Ovary (tissue), 3 donors: ENCODE measurements at regions not wholly inside any gene's neighbourhood (a gene's known extent, or its start where the extent isn't known, plus 50 kb on each side); places are given as distances from the start of the nearest gene placed in this dataset.

ENCODE experiments used
- POLR2A ChIP-seq: fragments of 450-650 bp; IDR thresholded peaks from one replicate; pipeline ENCODE4 v1.6.1; 2017; ENCODE audit warnings: antibody characterized with exemption, mild to moderate bottlenecking, moderate library complexity
- TF ChIP-seq, protein P1 (sequence below), 3 donors: fragments of 450-650 bp in 2 of 3; fragments of 200-600 bp in 1 of 3; IDR thresholded peaks; one replicate each; pipeline versions ENCODE4 v1.5.1 to v1.8.0; 2016 to 2022; ENCODE audit warnings: antibody characterized with exemption in 3 of 3, mild to moderate bottlenecking in 1 of 3
- donor health status: DM: no; HTN: no; CAD: no.

DNA sequence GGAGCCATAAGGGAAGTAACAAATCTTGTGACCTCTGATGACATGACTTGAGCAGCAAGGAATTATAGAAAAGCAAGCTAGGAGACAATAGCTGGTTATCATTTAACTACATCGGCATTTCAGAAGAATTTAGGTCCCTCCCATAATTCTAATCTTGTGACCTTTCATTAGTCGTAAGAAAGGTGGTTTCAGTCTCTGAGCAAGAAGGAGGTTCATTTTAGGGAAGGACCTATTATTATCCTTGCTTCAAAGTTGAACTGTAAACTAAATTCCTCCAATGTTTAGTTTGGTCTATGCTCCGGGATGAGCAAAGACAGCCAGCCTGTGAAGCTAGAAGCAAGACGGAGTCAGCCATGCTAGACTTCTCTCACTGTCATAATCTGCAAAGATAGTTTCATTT lies 159.6 kb downstream of the SLC16A9 start:
- no peak for TF ChIP-seq POLR2A
- TF ChIP-seq, protein P1, sequence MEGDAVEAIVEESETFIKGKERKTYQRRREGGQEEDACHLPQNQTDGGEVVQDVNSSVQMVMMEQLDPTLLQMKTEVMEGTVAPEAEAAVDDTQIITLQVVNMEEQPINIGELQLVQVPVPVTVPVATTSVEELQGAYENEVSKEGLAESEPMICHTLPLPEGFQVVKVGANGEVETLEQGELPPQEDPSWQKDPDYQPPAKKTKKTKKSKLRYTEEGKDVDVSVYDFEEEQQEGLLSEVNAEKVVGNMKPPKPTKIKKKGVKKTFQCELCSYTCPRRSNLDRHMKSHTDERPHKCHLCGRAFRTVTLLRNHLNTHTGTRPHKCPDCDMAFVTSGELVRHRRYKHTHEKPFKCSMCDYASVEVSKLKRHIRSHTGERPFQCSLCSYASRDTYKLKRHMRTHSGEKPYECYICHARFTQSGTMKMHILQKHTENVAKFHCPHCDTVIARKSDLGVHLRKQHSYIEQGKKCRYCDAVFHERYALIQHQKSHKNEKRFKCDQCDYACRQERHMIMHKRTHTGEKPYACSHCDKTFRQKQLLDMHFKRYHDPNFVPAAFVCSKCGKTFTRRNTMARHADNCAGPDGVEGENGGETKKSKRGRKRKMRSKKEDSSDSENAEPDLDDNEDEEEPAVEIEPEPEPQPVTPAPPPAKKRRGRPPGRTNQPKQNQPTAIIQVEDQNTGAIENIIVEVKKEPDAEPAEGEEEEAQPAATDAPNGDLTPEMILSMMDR (IDR thresholded peaks at IDR 0.05): no peak
